PC-9 (cell line): ENCODE measurements at regions not wholly inside any gene's neighbourhood (a gene's known extent, or its start where the extent isn't known, plus 50 kb on each side); places are given as distances from the start of the nearest gene placed in this dataset.

Experiments
- EZH2 ChIP-seq: fragments of 200-600 bp; sonication (generic); IDR thresholded peaks from 2 replicates; pipeline ENCODE4 v1.8.0; 2017; ENCODE audit warnings: antibody characterized with exemption, low read depth
- TF ChIP-seq, protein P1 (sequence below): fragments of 200-600 bp; sonication (generic); conservative IDR thresholded peaks from 2 replicates; pipeline ENCODE4 v1.6.1; 2017; ENCODE audit warnings: mixed run types, antibody characterized with exemption, mild to moderate bottlenecking, moderate library complexity

DNA sequence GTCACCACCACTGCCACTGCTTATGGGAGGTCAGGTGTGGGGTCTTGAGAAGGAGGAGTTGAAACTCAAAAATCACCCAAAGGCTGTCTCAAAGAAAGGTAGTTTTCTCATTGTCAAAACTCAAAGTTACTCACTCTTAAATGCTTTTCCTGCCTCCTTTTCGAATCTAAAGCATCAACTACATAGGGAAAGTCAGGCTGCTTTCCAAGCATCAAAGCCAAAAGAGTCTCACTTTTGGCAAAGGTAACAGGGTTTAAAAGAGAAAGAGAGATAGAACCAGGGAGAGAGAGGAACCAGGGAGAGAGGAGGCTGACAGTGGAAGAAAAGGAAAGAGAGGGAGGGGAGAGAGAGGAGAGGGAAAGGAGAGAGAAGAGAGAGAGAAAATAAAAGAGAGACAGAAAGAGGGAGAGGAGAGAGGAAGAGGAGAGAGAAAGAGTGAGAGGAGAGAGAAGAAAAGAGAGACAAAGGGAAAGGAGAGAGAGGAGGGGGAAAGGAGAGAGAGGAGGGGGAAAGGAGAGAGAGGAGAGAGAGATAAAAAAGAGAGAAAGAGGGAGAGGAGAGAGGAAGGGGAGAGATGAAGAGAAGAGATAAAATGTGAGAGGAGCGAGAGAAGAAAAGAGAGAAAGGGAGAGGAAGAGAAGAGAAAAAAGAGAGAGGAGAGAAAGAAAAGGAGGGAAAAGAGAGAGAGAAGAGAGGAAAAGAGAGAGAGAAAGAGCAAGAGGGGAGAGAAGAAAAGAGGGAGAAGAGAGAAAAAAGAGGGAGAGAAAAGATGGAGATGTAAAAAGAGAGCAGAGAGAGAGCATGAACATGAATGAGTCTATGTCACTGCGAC lies 262.0 kb upstream of the TSHZ3 start:
- TF ChIP-seq EZH2 = no peak
- TF ChIP-seq, protein P1, sequence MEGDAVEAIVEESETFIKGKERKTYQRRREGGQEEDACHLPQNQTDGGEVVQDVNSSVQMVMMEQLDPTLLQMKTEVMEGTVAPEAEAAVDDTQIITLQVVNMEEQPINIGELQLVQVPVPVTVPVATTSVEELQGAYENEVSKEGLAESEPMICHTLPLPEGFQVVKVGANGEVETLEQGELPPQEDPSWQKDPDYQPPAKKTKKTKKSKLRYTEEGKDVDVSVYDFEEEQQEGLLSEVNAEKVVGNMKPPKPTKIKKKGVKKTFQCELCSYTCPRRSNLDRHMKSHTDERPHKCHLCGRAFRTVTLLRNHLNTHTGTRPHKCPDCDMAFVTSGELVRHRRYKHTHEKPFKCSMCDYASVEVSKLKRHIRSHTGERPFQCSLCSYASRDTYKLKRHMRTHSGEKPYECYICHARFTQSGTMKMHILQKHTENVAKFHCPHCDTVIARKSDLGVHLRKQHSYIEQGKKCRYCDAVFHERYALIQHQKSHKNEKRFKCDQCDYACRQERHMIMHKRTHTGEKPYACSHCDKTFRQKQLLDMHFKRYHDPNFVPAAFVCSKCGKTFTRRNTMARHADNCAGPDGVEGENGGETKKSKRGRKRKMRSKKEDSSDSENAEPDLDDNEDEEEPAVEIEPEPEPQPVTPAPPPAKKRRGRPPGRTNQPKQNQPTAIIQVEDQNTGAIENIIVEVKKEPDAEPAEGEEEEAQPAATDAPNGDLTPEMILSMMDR = no peak
